ENCODE measurements at regions not wholly inside any gene's neighbourhood (a gene's known extent, or its start where the extent isn't known, plus 50 kb on each side); places are given as distances from the start of the nearest gene placed in this dataset.
"Not testable (repeated sequence)": the region's sequence is repeated elsewhere in the genome, so short reads cannot be mapped to it uniquely, and the experiment has no call there.

DNA sequence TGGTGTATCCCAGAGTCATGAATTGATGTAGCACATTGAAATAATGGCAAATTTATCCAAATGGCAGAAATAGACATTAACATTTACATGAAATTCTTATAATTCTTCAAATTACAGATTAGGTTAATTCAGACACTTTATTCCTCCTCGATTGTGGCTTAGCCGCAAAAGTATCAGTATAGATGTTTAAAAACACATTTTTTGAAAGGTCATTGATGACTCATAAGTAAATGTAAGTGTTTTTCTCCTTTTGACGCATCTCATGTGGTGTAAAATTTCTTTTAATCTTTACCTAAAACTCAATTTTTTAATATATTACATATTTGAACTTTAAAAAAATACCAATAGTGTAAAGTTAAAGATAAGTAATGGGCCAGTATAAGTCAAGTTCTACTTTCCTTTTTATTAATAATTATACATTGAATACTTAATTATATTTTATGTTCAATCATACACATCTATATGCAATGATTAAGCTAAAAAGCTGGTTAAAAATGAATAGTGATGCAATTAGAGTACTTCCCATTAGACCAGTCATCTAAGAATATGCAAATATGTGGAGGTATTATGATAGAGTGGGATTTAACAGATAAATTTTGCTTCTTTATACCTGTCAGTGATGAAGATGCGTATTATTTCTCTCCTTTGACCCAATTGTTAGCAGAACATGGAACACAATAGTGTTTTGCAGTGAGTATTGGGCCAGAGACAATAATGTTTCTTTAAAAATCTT, 678.1 kb upstream of the DPPA4 start:
- no peak for DNase-seq

DNA sequence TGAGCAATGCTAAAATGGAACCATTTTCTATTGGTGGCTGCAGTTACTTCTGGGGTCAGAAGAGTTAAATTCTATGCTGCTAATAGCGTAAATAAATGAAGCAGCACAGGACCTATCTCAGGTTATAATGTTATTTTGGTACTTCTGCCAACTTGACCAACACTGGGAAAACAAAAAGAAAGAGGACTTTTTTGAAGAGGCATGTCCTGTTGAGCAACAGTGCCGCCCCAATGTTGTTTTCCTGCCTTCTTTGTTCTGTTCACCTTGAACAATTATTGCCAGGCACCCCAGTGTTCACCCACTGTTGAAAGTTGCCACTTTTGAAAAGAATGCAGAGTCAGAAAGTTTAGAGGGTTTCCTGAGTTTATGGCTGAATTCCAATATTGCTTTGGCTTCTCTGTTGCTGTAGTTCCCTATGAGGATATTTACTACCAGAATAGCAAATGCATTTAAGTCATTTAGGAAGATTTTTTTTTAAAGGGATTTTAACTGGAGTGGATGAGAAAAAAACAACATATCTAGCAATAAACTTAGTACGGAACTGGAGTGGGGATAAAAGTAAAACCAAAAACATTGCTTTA, 679.0 kb upstream of the DPPA4 start:
- no peak for DNase-seq

DNA sequence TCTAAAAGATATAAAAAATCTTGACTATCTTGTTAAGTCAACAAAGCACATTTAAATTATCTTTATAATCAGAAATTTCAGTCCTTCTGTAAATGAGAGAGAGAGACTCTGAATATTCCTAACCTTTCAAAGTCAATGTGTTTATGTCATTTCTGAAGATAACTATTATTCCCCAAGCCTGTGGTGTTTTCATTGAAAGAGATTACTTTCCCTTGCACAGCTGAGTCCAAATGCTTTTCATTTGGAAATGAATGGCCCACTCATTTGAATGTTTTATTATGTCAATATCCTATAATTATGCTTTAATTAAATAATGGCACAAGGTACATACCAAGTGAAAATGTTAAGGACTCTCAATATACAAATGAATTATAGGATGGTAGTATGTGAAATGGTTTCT, 680.0 kb upstream of the DPPA4 start:
- no peak for DNase-seq

DNA sequence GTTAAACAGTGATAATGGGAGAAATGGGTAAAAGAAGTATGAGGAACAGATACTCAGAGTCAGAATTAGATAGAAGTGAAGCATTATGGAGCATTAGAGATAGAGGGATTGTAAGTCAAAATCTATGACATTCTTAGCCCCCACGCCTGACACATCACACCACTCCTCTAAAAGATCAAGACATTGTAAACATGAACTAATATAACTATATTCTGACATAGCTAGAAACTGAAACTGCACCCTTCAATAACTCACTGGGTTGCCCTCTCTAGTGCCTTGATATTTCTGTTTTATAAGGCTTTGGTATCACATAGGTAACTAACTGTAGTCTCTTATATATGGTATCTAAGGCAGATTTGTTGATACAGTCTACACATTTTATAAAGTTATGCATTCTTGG, 684.3 kb upstream of the DPPA4 start:
- DNase-seq, result no peak

DNA sequence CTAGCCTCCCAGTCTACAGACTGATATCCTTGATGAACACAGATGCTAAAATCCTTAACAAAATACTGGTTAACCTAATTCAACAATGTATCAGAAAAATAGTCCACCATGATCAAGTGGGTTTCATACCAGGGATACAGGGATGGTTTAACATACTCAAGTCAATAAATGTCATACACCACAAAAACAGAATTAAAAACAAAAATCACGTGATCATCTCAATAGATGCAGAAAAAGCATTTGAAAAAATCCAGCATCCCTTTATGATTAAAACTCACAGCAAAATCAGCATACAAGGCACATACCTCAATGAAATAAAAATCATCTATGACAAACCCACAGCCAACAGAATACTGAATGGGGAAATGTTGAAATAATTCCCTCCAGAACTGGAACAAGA, 685.7 kb upstream of the DPPA4 start:
- DNase-seq, result not testable (repeated sequence)

DNA sequence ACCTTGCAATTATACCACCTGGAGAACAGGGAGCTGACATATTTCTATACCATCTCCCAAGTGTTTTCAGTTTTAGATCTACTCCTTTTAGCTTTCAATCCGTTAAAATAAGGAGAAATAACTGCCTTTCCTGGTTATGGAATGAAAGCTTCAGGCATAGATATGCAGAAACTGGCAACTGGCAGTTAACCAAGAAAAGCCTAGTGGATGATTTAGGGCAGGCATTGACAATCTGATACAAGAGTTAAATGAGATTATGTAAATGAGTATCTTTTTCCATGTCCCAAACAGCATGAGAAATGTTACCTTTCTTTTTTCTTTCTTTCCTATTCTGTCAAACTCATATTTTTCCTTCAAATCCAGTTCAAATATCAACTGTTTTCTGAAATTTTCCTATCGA, 689.1 kb upstream of the DPPA4 start:
- no peak for DNase-seq

DNA sequence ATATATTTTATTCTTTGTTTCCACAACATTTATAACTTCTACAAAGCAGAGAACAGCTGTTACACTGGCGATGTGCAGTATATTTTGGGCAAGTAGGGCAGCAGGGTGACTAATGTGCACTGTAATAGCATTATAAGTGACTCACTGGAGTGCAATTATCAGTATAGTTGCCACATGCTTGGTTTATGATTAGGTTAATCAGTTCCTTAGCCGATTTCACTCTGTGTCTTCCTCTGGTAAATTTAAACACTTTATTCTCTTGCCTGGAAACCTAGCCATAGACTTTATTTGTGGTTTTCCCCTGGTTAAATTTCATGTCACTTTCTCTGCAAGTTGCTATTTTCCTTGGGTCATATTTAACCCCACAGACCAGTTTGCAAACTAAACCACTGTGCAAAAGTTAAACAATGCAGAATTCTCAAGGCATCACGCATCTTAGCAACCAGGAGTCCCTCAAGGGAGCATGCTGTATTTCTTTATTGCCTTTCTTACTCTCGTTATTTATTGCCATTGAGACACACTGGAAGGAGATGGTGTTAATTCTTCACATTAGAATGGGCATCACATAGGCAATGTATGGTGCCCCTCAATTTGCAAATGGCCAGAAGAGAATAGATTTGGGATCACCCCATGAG, 690.2 kb upstream of the DPPA4 start:
- no peak for DNase-seq

DNA sequence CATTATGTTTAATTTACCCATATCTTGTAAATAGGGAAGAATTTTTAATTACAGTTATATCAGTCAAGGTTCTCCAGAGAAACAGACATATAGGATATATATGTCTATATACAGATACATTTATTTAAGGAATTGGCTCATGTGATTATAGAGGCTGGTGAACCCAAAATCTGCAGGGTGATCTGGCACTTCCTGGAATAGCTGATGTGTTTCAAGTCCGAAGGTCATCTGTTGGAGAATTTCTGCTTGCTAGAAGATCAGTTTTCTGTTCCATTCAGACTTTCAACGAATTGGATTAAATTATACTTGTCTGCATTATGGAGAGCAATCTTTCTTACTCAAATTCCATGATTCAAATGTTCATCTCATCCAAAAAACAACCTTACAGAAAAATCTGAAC, 694.6 kb upstream of the DPPA4 start:
- no peak for DNase-seq

DNA sequence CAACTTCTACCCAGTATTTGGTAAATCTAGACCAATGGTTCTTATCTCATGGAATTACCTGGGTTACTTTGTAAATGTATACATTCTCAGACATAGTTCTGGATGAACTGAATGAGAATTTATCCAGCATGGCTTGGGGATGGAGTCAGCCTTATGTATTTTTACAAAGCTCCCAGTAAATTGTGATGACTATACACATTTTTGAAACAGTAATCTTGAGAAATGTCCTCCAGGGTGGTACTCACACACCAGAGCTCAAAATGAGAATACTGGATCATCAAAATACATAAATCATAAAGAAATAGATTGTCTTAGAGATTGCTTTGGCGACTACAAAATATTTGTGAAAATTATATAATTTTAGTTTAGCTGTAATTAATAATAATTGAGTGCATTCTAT, 722.1 kb upstream of the DPPA4 start:
- no peak for DNase-seq

DNA sequence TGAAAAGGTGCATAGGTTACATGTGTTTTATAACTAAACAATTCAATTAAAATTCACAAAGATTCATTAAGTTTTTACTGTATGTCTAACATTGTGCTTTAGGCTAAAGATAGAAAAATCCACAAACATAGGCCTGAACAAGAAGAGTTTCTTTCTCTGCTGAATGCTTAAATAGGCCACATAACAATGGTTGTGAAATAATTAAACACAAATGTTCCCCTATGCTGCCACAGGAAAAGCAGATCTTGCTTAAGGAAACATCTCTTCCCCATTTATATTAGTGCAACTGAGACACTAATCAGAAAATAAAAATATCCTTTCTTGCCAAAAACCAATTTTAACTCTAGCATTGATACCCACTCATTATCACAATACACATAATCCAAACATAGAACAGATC, 725.4 kb upstream of the DPPA4 start:
- no peak for DNase-seq

DNA sequence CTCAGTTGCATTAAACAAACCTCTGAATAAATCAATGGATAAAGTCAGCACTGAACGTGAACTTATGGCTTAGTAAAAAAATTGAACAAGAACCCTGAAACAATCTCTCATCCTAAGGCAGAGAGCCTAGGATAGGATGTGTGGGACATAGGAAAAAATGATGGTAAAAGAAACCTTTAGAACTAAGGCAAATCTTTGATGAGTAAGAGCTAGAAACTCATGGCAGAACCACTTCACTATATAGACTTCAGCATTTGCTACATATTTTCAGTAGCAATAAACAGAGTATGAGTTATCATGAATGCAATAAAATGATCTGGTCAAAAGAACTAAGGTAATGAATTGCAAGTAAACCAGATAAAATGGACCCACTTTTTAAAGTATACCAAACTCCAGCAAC, 725.8 kb upstream of the DPPA4 start:
- DNase-seq, result no peak

DNA sequence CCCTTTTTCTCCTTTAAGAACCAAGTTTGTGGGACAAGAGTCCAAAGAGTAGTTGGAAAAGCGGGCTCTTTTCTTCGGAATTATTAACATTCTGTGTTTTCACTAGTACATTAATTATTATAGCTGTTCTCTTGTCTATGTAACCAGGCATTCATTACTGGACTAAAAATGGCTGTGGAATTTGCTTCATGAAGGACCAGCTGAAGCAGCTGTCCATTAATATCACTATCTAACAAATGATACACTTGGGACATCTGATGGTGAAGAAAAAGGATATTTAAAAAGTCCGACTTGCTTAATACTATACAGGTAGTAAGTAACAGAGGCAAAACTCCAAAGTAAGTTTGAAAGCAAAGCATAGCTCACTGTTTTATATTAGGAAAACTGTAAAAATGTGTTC, 728.9 kb upstream of the DPPA4 start:
- no peak for DNase-seq

DNA sequence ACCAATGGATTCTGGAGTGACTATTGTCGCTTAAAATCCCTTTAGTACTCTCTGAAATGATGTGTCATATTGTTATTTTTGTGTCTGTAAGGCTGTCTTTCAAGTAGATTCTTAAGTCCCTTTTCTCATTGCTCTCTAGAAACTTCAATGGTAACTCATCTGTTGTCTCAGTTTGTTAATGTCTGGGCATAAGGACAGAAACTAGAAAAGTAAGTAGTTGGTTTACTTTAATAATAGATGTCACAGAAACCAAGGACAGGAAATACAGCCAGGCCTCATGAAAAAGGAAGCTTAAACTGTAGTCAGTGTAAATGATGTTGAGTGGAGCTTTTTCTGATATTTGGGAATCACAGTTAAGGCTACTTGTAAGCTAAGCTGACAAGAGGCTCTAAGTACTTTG, 730.2 kb upstream of the DPPA4 start:
- DNase-seq, result no peak

DNA sequence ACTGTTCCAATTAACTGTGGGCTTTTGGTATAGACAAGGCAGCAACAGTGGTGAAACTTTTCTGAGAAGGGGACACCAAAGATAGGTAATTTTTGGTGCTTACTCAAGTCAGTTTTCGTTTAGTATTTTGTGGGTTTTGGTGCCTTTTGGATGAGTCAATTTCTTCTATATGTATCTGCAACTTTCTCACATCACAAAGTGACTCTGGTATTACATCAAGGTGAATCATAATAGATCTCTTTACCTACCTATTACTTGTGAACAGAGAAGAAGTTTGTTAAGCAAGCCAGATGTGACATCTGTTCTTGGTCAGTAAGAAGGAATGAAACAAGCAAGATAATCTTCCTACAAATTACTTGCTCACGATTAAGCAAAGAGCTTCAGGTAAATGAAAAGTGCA, 732.4 kb upstream of the DPPA4 start:
- no peak for DNase-seq

DNA sequence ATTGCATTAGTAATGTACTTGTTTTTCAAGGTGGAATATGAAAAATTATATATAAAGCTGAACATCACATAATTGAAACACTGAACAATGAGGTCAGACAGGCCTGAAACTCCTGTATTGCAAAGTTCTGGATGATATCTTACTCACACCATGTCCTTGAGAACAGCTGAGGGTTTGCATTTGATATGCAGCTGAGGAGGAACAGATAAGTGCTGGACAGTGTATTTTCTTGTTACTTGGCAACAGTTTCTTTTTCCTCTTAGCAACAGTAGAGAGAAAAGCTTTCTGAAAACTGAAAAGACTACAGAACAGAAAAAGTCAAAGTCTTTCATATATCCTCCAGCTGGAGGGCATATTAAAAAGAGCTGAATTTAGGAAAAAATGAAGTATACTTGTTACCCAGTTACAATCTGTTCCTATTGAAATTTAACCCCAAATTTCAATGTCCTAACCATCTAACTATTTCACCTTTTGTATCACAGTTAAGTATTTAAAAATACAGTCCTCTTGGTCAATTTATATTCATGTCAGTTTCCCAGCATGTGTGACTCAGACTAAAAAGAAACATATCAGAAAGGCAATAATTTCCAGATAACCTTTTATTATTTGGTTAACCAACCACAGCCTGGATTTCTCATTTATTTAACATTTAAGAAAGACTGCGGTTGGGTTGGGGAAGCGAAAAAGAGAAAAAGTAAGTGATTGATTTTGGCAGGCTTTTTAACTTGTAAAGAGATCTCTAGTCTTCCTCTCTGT, 733.0 kb upstream of the DPPA4 start:
- DNase-seq, result no peak

DNA sequence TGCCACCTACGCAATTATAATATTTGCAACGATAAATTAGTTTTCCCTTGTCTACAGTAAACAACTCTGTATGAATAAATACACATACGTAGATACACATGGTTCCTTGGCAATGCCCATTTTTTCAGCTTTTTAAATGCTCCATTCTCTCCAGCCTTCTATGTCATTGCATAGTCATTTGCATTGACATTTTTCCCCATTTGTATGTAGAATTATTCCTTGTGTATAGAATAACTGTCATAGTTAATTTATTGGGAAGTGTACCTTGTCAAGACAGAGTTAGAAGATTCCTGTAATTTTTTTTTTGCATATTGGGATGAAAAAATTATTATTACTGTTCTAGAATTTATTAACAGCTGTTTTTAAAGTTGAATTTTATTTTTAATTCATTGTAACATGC, 736.7 kb upstream of the DPPA4 start:
- DNase-seq, result no peak

DNA sequence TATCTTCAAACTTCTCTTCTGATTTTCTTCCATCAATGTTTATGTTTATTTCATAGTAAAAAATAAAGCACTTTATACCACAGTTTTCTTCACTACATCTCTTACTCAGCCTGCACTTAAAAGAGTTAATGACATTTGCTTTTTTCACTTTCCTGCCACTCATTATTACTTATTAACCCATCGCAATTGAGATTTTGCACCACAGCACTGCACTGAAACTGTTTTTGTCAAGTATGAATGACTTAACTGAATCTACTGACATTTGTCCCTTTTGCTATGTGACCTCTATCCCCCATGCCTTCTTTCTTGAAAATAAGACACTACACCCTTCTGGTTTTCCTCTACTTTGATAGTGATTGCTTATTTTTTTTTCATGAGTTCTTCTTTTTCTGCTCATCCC, 739.7 kb upstream of the DPPA4 start:
- no peak for DNase-seq

DNA sequence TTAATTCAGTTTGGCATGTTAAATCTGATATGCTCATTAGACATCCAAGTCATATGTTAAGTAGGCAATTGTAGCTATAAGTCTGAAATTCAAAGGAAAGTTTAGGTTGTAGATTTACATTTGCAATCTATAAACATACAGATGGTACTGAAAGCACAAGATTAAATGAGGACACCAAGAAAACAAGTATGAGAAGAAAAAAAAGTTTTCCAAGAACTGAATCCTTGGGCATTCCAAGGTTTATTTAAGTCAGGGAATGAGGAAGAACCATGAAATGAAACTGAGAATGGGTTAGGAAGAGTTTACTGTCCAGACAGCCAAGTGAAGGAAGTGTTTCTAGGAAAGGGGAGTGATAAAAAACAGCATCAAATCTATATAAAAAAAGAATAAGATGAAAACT, 756.1 kb upstream of the DPPA4 start:
- no peak for DNase-seq

DNA sequence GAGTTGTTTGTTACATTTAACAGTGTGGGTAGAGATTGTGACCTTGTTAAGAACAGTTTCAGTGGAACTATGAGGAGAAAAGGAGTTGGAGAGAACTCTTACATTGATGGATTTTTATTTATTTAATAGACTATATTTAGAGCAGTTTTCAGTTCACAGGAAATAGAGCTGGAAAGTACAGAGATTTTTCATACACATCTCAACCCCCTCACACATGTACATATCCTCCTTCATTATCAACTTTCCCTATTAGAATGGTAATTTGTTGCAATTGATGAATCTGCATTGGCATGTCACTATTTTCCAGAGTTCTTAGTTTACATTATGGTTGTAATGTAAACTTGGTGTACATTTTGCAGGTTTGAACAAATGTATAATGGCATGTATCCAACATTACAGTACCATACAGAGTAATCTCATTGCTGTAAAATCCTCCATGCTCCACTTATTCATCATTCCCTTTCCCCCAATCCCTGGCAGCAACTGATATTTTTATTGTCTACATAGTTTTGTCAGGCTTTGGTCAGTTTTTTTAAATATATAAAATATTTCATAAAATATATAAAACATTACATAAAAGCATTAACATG, 756.6 kb upstream of the DPPA4 start:
- no peak for DNase-seq

DNA sequence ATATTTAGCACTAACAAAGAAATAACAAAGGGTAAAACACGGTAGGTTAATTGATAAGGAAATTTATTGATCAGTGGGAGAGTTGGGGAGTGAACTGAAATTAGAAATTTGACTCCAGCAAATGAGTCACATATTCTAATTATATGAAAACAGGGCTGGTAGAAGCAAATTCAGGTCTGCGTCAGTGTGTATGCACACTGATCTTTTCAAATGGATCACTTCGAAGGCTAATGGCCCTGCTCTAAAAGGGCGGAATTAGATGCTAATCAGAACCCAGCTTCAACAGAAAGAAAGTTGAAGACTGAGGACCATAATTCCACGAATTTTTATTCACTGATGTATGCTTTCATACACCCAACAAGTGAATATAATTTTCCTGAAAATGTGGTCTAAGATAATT, 762.4 kb upstream of the DPPA4 start:
- DNase-seq, result no peak

DNA sequence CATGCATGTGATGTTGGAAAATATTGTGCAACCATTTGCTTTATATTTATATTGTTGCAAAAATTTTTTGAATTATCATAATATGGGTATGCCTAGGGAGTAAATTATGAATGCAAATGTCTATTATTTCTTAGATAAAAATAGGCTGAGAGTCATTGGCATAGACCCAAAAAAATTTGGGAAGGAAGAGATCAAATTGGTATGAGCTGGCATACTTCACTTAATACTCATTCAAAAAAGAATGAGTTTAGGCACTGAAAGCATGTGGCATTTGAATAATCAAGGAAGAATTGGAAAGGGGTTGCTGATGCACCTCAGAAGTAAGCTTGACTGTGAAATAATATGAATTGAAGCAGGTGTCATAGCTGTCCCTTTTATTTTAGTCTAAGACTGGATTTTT, 764.0 kb upstream of the DPPA4 start:
- DNase-seq, result no peak

DNA sequence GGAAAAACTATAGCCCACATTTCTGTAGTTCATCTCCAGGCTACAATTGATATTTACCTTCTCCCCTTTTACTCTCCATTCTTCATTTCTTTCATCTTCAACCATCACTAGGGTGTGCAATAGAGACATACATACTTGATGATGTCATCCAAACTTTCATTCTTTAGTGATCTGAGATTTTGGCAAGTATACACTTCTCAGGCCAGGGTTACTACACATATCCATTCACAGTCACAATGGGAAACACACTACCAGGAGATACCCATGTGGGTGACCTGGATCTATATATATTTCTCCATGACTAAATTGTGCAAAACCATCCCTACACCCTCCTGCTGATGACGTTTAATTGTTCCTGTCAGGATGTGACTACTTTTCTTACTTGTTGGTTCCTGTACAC, 769.5 kb upstream of the DPPA4 start:
- DNase-seq, result no peak

DNA sequence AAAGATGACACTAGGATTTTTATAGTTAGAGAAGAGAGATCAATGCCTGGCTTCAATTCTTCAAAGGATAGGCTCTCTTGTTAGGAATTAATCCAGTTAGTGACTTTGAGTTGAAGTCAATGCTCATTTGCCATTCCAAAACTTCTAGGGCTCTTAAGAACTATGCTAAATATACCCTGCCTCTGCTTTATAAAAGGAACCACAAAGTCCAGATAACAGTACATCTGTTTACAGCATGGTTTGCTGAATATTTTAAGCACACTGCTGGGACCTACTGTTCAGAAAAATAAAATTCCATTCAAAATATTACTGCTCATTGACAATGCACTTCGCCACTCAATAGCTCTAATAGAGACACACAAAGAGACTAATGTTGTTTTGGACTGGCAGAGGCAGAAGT, 786.6 kb upstream of the DPPA4 start:
- DNase-seq, result no peak

DNA sequence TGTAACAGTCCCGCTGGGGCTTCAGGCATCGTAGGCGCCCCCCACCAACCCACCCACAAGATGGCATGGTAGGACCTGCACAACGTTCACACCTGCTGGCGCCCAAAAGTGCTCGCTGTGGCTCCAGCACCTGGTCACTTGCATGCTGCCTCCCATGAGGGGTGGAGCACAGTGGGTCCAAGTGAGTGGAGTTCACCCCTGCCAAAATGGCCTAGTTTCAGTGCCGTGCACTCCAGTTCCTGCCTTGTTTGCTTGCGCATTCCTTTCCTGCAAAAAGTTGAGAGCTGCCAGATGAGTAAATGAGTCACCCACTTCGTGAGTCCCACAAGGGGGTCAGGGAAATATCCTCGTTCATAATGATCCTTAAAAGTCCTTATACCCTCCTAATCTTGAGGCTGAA, 788.7 kb upstream of the DPPA4 start:
- DNase-seq, result no peak

Measured in NCI-H1930 (cell line).